Esophagus squamous epithelium (tissue), 5 donors: ENCODE measurements at regions not wholly inside any gene's neighbourhood (a gene's known extent, or its start where the extent isn't known, plus 50 kb on each side); places are given as distances from the start of the nearest gene placed in this dataset.
"Not testable (repeated sequence)": the region's sequence is repeated elsewhere in the genome, so short reads cannot be mapped to it uniquely, and the experiment has no call there.

ENCODE experiments used
- DNase-seq: peaks from one replicate; lab custom pipeline; 2025; lab: John Stamatoyannopoulos, UW
- H3K27ac ChIP-seq, 4 donors: fragments of 200-600 bp; sonication (generic); one replicate each; pipeline ENCODE4 v1.5.1; 2016 to 2019; ENCODE audit warnings: mild to moderate bottlenecking in 1 of 4
- H3K27me3 ChIP-seq, 4 donors: fragments of 200-600 bp; sonication (generic); 1 replicate in 3 of 4; 2 replicates in 1 of 4; pipeline versions ENCODE4 v1.5.1 to v1.6.0; 2017 to 2021; ENCODE audit warnings: antibody characterized with exemption in 1 of 4
- H3K36me3 ChIP-seq, 3 donors: fragments of 200-600 bp; sonication (generic); one replicate each; pipeline ENCODE4 v1.5.1; 2016 to 2019
- H3K4me1 ChIP-seq, 3 donors: fragments of 200-600 bp; sonication (generic); one replicate each; pipeline ENCODE4 v1.5.1; 2017 to 2019
- H3K4me3 ChIP-seq, 4 donors: fragments of 200-600 bp; sonication (generic); 1 replicate in 3 of 4; 2 replicates in 1 of 4; pipeline ENCODE4 v1.5.1; 2016 to 2019; ENCODE audit warnings: mild to moderate bottlenecking in 2 of 4, moderate library complexity in 1 of 4
- H3K9me3 ChIP-seq, 3 donors: fragments of 200-600 bp; sonication (generic); one replicate each; pipeline ENCODE4 v1.5.1; 2016 to 2019
- POLR2A ChIP-seq, 4 donors: fragments of 450-650 bp; IDR thresholded peaks; one replicate each; pipeline ENCODE4 v1.6.1; 2017; ENCODE audit warnings: antibody characterized with exemption in 4 of 4, mild to moderate bottlenecking in 4 of 4, moderate library complexity in 3 of 4
- WGBS, 2 donors: methylation state at CpG; one replicate each; pipeline ENCODE4 v1.1.5; 2018; 5-methylcytosine and 5-hydroxymethylcytosine counted together
- intact Hi-C: fragments of 100-400 bp; cut with DNase I; formaldehyde crosslinking; loops from one replicate; pipeline ENCODE4 v1.15.0; 2022
- TF ChIP-seq, protein P1 (sequence below), 6 experiments: fragments of 450-650 bp in 4 of 6; fragments of 200-600 bp in 2 of 6; sonication (generic) in 2 of 6; IDR thresholded peaks; one replicate each; pipeline ENCODE4 v1.5.1; 2016 to 2019; ENCODE audit warnings: antibody characterized with exemption in 6 of 6, mild to moderate bottlenecking in 4 of 6, moderate library complexity in 4 of 6
- donor health status: DM: yes; HTN: yes; CAD: no.

DNA sequence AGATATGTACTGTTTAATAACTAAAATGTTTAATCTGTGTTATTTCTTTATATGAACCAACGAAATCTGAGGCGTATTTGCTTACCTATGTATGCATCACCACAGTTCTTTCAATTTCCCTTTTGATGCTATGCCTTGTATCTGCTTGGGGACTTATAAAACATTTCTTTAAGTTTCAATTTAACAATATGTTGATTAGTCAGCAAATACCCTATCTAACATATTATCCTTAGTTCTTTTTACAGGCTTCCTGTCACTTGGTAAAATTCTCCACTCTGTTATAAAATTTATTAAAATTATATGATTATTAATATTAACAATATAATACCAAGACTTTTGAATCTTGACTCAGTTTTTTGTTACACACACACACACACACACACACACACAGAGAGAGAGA is 174.3 kb downstream of the CPS1 start:
- 76% methylated on average over 2 of the region's 2 CpGs for WGBS, 2 donors
- no peak for DNase-seq
- Histone ChIP-seq H3K9me3 (no peaks in the 10 kb centered on the region), H3K4me3 (no peak overlapping the region), H3K36me3 (no peaks in the 10 kb centered on the region), H3K27ac (no peak overlapping the region), H3K27me3 (no peaks in the 10 kb centered on the region), H3K4me1 (no peaks in the 10 kb centered on the region)
- no peak for TF ChIP-seq POLR2A (IDR thresholded peaks at IDR 0.05)
- TF ChIP-seq, protein P1, sequence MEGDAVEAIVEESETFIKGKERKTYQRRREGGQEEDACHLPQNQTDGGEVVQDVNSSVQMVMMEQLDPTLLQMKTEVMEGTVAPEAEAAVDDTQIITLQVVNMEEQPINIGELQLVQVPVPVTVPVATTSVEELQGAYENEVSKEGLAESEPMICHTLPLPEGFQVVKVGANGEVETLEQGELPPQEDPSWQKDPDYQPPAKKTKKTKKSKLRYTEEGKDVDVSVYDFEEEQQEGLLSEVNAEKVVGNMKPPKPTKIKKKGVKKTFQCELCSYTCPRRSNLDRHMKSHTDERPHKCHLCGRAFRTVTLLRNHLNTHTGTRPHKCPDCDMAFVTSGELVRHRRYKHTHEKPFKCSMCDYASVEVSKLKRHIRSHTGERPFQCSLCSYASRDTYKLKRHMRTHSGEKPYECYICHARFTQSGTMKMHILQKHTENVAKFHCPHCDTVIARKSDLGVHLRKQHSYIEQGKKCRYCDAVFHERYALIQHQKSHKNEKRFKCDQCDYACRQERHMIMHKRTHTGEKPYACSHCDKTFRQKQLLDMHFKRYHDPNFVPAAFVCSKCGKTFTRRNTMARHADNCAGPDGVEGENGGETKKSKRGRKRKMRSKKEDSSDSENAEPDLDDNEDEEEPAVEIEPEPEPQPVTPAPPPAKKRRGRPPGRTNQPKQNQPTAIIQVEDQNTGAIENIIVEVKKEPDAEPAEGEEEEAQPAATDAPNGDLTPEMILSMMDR (IDR thresholded peaks at IDR 0.05) = no peak
- intact Hi-C loops = no loop called here

DNA sequence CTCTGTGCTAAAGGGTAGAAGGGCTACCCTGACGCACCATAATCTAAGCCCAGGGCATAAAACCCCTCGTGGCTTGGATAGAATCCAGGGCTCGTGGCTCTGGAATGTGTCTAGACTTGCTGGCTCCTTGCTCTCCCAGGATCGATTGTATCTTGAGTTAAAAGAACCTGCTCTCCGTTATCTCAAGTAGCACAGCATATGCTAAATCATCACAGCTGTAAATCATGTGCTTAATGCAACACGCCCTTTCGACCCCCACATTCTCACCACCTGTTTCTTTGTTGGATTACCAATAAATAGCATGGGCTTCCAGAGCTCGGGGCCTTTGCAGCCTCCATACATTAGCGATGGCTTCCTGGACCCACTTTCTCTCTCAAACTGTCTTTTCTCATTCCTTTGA is 190.4 kb downstream of the CPS1 start:
- intact Hi-C loops, H3K4me1 ChIP-seq, H3K36me3 ChIP-seq, H3K4me3 ChIP-seq, H3K27me3 ChIP-seq, H3K9me3 ChIP-seq, DNase-seq, H3K27ac ChIP-seq: not testable (repeated sequence)
- WGBS, 2 donors = 26 to 32% methylated on average over 9 of the region's 9 CpGs

DNA sequence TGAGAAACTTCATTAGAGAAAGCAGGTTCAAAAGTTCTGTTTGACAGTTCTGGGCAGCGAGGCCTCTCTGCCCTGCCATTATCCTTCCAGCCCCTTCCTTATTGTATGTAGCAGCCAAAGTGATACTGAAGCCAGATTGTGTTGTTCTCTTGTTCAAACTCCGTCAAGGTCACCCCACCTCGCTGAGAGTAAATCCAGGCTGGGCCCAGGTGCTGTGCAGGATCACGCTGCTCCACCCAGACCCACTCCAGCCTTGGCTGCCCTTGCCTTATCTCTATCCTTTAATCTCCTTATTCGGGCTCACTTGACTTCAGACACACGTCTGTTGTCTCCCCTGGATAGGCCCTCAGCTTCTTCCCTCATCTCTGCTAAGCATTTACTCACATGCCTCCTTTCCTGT is 196.1 kb downstream of the CPS1 start:
- H3K36me3 ChIP-seq = no peaks in the 10 kb centered on the region
- DNase-seq = no peak
- H3K27ac ChIP-seq = no peak overlapping the region
- H3K9me3 ChIP-seq = no peaks in the 10 kb centered on the region
- intact Hi-C loops = no loop called here
- 40 to 45% methylated on average over 6 of the region's 6 CpGs for WGBS, 2 donors
- H3K4me1 ChIP-seq = no peaks in the 10 kb centered on the region
- no peak overlapping the region for H3K4me3 ChIP-seq
- no peaks in the 10 kb centered on the region for H3K27me3 ChIP-seq
- TF ChIP-seq POLR2A (IDR thresholded peaks at IDR 0.05) = no peak
- TF ChIP-seq, protein P1 (IDR thresholded peaks at IDR 0.05) = no peak

DNA sequence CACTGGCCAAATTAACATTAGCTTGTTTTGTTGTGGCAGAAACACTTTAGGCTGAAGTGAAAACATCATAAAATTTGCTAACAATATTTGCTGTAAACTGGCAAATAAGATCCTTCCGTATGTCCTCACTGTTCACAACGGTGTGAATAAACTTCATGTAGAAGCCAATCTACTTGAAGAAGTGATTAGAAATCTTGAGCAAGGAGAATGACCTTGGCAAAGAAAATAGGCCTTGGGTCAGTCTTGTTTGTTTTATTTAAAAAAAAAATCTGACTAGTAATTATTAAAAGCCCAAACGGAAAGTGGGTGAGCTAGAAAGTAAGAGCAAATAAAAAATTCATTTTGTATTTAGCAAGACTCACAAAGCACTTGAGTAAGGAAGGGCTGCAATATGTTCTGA is 197.0 kb downstream of the CPS1 start:
- WGBS, 2 donors = 60 to 61% methylated on average over 3 of the region's 3 CpGs
- no peaks in the 10 kb centered on the region for H3K4me1 ChIP-seq
- intact Hi-C loops = no loop called here
- no peaks in the 10 kb centered on the region for H3K9me3 ChIP-seq
- DNase-seq = no peak
- no peak for TF ChIP-seq POLR2A (IDR thresholded peaks at IDR 0.05)
- TF ChIP-seq, protein P1 (IDR thresholded peaks at IDR 0.05) = no peak
- H3K27ac ChIP-seq = no peak overlapping the region
- H3K27me3 ChIP-seq = no peaks in the 10 kb centered on the region
- no peaks in the 10 kb centered on the region for H3K36me3 ChIP-seq
- no peak overlapping the region for H3K4me3 ChIP-seq

DNA sequence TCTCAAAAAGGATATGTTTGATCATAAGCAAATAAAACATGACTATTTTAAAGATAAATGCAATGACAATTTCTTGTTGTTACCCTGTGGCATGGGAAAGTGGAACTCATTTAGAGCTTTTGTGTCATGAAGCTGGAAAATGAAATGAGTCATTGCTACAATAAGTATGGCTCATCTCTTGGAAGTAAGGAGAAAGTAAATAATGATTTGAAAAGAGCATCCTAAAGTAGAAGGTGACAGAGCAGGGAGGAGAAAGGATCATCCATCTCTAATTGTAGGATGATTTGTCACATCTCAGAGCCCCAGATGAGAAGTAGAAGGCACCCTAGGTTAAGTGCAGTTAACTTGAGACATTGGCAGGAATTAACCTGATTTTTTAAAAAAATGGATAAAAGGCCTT is 200.5 kb downstream of the CPS1 start:
- TF ChIP-seq, protein P1 (IDR thresholded peaks at IDR 0.05) = no peak
- TF ChIP-seq POLR2A (IDR thresholded peaks at IDR 0.05) = no peak
- H3K27ac ChIP-seq = no peak overlapping the region
- H3K36me3 ChIP-seq = no peaks in the 10 kb centered on the region
- no peaks in the 10 kb centered on the region for H3K27me3 ChIP-seq
- H3K9me3 ChIP-seq = no peaks in the 10 kb centered on the region
- no peaks in the 10 kb centered on the region for H3K4me1 ChIP-seq
- H3K4me3 ChIP-seq = no peak overlapping the region
- no peak for DNase-seq
- intact Hi-C loops = no loop called here
